NB4 (cell line): ENCODE measurements at regions not wholly inside any gene's neighbourhood (a gene's known extent, or its start where the extent isn't known, plus 50 kb on each side); places are given as distances from the start of the nearest gene placed in this dataset.

Experiments
- CTCF ChIP-seq: IDR thresholded peaks from one replicate; pipeline ENCODE4 v1.5.1; 2012; ENCODE audit warnings: low read depth, low read length
- POLR2A ChIP-seq: IDR thresholded peaks from 2 replicates; pipeline ENCODE4 v1.6.1; 2011; ENCODE audit warnings: mild to moderate bottlenecking; ENCODE audit not compliant: insufficient read length; ENCODE audit errors: extremely low read depth

- TF ChIP-seq CTCF: no peak
- TF ChIP-seq POLR2A: no peak
Measured at GRCh38 chr1:76754730-76755129, 112.5 kb upstream of the ST6GALNAC5 start.
